Lower leg skin (tissue), 3 donors: ENCODE measurements at regions not wholly inside any gene's neighbourhood (a gene's known extent, or its start where the extent isn't known, plus 50 kb on each side); places are given as distances from the start of the nearest gene placed in this dataset.

Source experiments
- CTCF ChIP-seq, 3 donors: fragments of 450-650 bp; IDR thresholded peaks; one replicate each; pipeline ENCODE4 v1.5.1; 2016; ENCODE audit warnings: antibody characterized with exemption in 3 of 3, mild to moderate bottlenecking in 3 of 3, moderate library complexity in 2 of 3
- POLR2A ChIP-seq, 2 donors: fragments of 450-650 bp; IDR thresholded peaks; one replicate each; pipeline ENCODE4 v1.6.1; 2016 to 2017; ENCODE audit warnings: antibody characterized with exemption in 2 of 2, mild to moderate bottlenecking in 1 of 2, moderate library complexity in 1 of 2

- TF ChIP-seq CTCF (IDR thresholded peaks at IDR 0.05): no peak
- TF ChIP-seq POLR2A (IDR thresholded peaks at IDR 0.05): no peak
These were observed 222.9 kb upstream of the CSF3R start for GRCh38 chr1:36705629-36706028.
